H9 (cell line): ENCODE measurements at regions not wholly inside any gene's neighbourhood (a gene's known extent, or its start where the extent isn't known, plus 50 kb on each side); places are given as distances from the start of the nearest gene placed in this dataset.

ENCODE experiments used
- DNase-seq: peaks from one replicate; pipeline ENCODE4 v3.0.0-alpha.2; 2017
- H2AFZ ChIP-seq: one replicate; pipeline ENCODE4 v1.6.1; 2013; ENCODE audit warnings: mild to moderate bottlenecking, low read length, control low read depth, moderate library complexity
- H2AK5ac ChIP-seq: 2 replicates; pipeline ENCODE4 v1.6.1; 2013; ENCODE audit warnings: low read length, control low read depth, mixed read lengths; ENCODE audit not compliant: insufficient read length
- H2BK120ac ChIP-seq: one replicate; pipeline ENCODE4 v1.6.1; 2013; ENCODE audit warnings: low read depth, mild to moderate bottlenecking, low read length, control low read depth, inconsistent platforms; ENCODE audit not compliant: poor library complexity, severe bottlenecking
- H2BK12ac ChIP-seq: 2 replicates; pipeline ENCODE4 v1.6.1; 2013; ENCODE audit warnings: low read length, control low read depth, mixed read lengths, low read depth; ENCODE audit not compliant: insufficient read length
- H2BK15ac ChIP-seq: 2 replicates; pipeline ENCODE4 v1.6.1; 2013; ENCODE audit warnings: low read depth, low read length, control low read depth
- H2BK20ac ChIP-seq: one replicate; pipeline ENCODE4 v1.6.1; 2013; ENCODE audit warnings: low read depth, mild to moderate bottlenecking, low read length, control low read depth, inconsistent platforms; ENCODE audit not compliant: poor library complexity, severe bottlenecking
- H2BK5ac ChIP-seq: 2 replicates; pipeline ENCODE4 v1.6.1; 2013; ENCODE audit warnings: low read length, control low read depth, mixed read lengths; ENCODE audit not compliant: insufficient read length
- H3K14ac ChIP-seq: 2 replicates; pipeline ENCODE4 v1.6.1; 2013; ENCODE audit warnings: low read length, control low read depth; ENCODE audit not compliant: insufficient read depth
- H3K18ac ChIP-seq: 2 replicates; pipeline ENCODE4 v1.6.1; 2013; ENCODE audit warnings: low read depth, mild to moderate bottlenecking, mixed read lengths, low read length, control low read depth; ENCODE audit not compliant: insufficient read length
- H3K23ac ChIP-seq: 2 replicates; pipeline ENCODE4 v1.6.1; 2013; ENCODE audit warnings: low read length, control low read depth, mixed read lengths, low read depth; ENCODE audit not compliant: insufficient read length
- H3K23me2 ChIP-seq: 2 replicates; pipeline ENCODE4 v1.6.1; 2013; ENCODE audit warnings: low read depth, mild to moderate bottlenecking, mixed read lengths, low read length, control low read depth; ENCODE audit not compliant: insufficient read length, poor library complexity, severe bottlenecking
- H3K27ac ChIP-seq: 2 replicates; pipeline ENCODE4 v1.5.1; 2013; ENCODE audit warnings: low read length, control low read depth, mixed read lengths, low read depth; ENCODE audit not compliant: insufficient read length
- H3K27me3 ChIP-seq: 2 replicates; pipeline ENCODE4 v1.6.1; 2013; ENCODE audit warnings: low read length, control low read depth, inconsistent platforms; ENCODE audit not compliant: insufficient read depth
- H3K4ac ChIP-seq: 2 replicates; pipeline ENCODE4 v1.6.1; 2013; ENCODE audit warnings: low read depth, mild to moderate bottlenecking, control low read depth, inconsistent platforms, low read length, moderate library complexity
- H3K4me1 ChIP-seq: 2 replicates; pipeline ENCODE4 v1.6.1; 2013; ENCODE audit warnings: low read length, control low read depth, inconsistent platforms; ENCODE audit not compliant: insufficient read depth
- H3K4me2 ChIP-seq: 2 replicates; pipeline ENCODE4 v1.6.1; 2013; ENCODE audit warnings: low read length, control low read depth, mixed read lengths; ENCODE audit not compliant: insufficient read length, insufficient read depth
- H3K56ac ChIP-seq: 2 replicates; pipeline ENCODE4 v1.6.1; 2013; ENCODE audit warnings: low read depth, mild to moderate bottlenecking, mixed read lengths, low read length, control low read depth; ENCODE audit not compliant: insufficient read length
- H3K79me1 ChIP-seq: 2 replicates; pipeline ENCODE4 v1.6.1; 2013; ENCODE audit warnings: low read depth, mild to moderate bottlenecking, moderate library complexity, low read length, control low read depth, inconsistent platforms; ENCODE audit not compliant: insufficient read depth, poor library complexity, severe bottlenecking
- H3K79me2 ChIP-seq: 2 replicates; pipeline ENCODE4 v1.6.1; 2013; ENCODE audit warnings: low read length, control low read depth, inconsistent platforms; ENCODE audit not compliant: insufficient read depth
- H3K9ac ChIP-seq: 2 replicates; pipeline ENCODE4 v1.6.1; 2013; ENCODE audit warnings: low read length, control low read depth, mixed read lengths; ENCODE audit not compliant: insufficient read length; ENCODE audit errors: extremely low read depth
- H3K9me3 ChIP-seq: one replicate; pipeline ENCODE4 v1.6.1; 2013; ENCODE audit warnings: low read depth, low read length, inconsistent platforms; ENCODE audit not compliant: control insufficient read depth
- H3T11ph ChIP-seq: one replicate; pipeline ENCODE4 v1.6.1; 2013; ENCODE audit warnings: mild to moderate bottlenecking, low read length, control low read depth, inconsistent platforms
- H4K20me1 ChIP-seq: one replicate; pipeline ENCODE4 v1.6.1; 2013; ENCODE audit not compliant: control insufficient read depth, insufficient read length, insufficient read depth
- H4K5ac ChIP-seq: 2 replicates; pipeline ENCODE4 v1.6.1; 2013; ENCODE audit warnings: low read depth, mild to moderate bottlenecking, mixed read lengths, low read length, control low read depth; ENCODE audit not compliant: insufficient read length
- H4K8ac ChIP-seq: replicated peaks from 2 replicates; pipeline ENCODE4 v1.6.1; 2013; ENCODE audit warnings: low read length, control low read depth, mixed read lengths, low read depth; ENCODE audit not compliant: insufficient read length
- H4K91ac ChIP-seq: 2 replicates; pipeline ENCODE4 v1.6.1; 2013; ENCODE audit warnings: low read depth, mild to moderate bottlenecking, moderate library complexity, mixed read lengths, low read length, control low read depth; ENCODE audit not compliant: insufficient read length
- H3K27ac Mint-ChIP-seq, 3 experiments: 2 replicates in 2 of 3; 3 replicates in 1 of 3; pipeline ENCODE4 v1.8.0; 2020 to 2021; ENCODE audit warnings: mixed read lengths in 3 of 3, mild to moderate bottlenecking in 1 of 3, moderate library complexity in 1 of 3
- H3K27me3 Mint-ChIP-seq: 2 replicates; pipeline ENCODE4 v1.8.0; 2021; ENCODE audit warnings: low read depth, mild to moderate bottlenecking, moderate library complexity, mixed read lengths
- H3K36me3 Mint-ChIP-seq, 3 experiments: 2 replicates in 2 of 3; 3 replicates in 1 of 3; pipeline ENCODE4 v1.8.0; 2020 to 2021; ENCODE audit warnings: low read depth in 3 of 3, mixed read lengths in 3 of 3; ENCODE audit not compliant: insufficient read depth in 1 of 3
- H3K4me1 Mint-ChIP-seq, 2 experiments: 2 replicates each; pipeline ENCODE4 v1.8.0; 2020; ENCODE audit warnings: mixed read lengths in 2 of 2
- H3K4me3 Mint-ChIP-seq, 2 experiments: 2 replicates in 1 of 2; 3 replicates in 1 of 2; pipeline ENCODE4 v1.8.0; 2020 to 2021; ENCODE audit warnings: mild to moderate bottlenecking in 2 of 2, mixed read lengths in 2 of 2, moderate library complexity in 1 of 2
- H3K9me3 Mint-ChIP-seq, 2 experiments: 2 replicates in 1 of 2; 3 replicates in 1 of 2; pipeline ENCODE4 v1.8.0; 2020; ENCODE audit warnings: mild to moderate bottlenecking in 2 of 2, mixed read lengths in 2 of 2, moderate library complexity in 1 of 2
- CTCF ChIP-seq: fragments of 200-600 bp; sonication (generic); conservative IDR thresholded peaks from 3 replicates; pipeline ENCODE4 v1.8.0; 2021; ENCODE audit warnings: antibody characterized with exemption, mild to moderate bottlenecking
- WGBS: extraction: QIAGEN DNeasy Blood & Tissue Kit; methylation state at CpG from one replicate; pipeline ENCODE4 v1.1.7; 2013; ENCODE audit warnings: missing lambda C conversion rate, low lambda C conversion rate, mixed read lengths; ENCODE audit not compliant: insufficient read length; ENCODE audit errors: extremely low coverage; 5-methylcytosine and 5-hydroxymethylcytosine counted together

DNA sequence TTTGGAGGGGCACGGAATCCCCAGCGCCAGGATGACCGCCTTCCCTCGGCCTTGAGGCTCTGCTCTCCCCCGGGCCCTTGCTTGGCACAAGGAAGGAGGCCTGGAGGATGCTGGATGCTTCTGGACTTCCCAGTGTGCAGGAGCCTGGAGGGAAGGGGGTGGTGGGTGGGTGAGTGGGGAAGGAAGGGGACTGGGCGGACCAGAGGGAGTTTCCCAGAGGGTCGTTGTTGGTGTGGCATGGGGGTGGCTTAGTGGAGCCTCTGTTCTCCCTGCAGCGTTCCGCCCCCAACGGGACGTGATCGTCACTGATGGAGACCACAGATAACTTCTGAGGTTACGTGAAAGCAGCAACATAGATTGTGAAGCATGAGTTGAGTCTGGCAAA lies 140.0 kb downstream of the IRF8 start:
- no peak overlapping the region for H2AFZ ChIP-seq
- no peak overlapping the region for H4K91ac ChIP-seq
- H3K4me2 ChIP-seq = no peak overlapping the region
- H2AK5ac ChIP-seq = no peak overlapping the region
- no peak overlapping the region for H2BK15ac ChIP-seq
- H4K5ac ChIP-seq = no peak overlapping the region
- no peaks in the 10 kb centered on the region for H3K79me1 ChIP-seq
- no peaks in the 10 kb centered on the region for H3K23me2 ChIP-seq
- no peaks in the 10 kb centered on the region for H3K36me3 Mint-ChIP-seq
- H3K79me2 ChIP-seq = no peaks in the 10 kb centered on the region
- H3K27ac Mint-ChIP-seq = no peak overlapping the region
- no peak for TF ChIP-seq CTCF
- no peak overlapping the region for H3K9ac ChIP-seq
- H3K27ac ChIP-seq = no peak overlapping the region
- no peak overlapping the region for H4K8ac ChIP-seq
- H3T11ph ChIP-seq = no peak overlapping the region
- H3K27me3 Mint-ChIP-seq = peaks cover 28% of the 10 kb centered on the region
- DNase-seq = no peak
- no peaks in the 10 kb centered on the region for H3K27me3 ChIP-seq
- no peak overlapping the region for H3K14ac ChIP-seq
- H3K56ac ChIP-seq = no peak overlapping the region
- no peaks in the 10 kb centered on the region for H3K9me3 ChIP-seq
- no peak overlapping the region for H3K18ac ChIP-seq
- peaks cover 6% of the 10 kb centered on the region in 2 experiments for H3K4me1 Mint-ChIP-seq
- no peak overlapping the region for H2BK12ac ChIP-seq
- H3K4me1 ChIP-seq = no peaks in the 10 kb centered on the region; the same call in 1 of the 2 replicates
- H3K4ac ChIP-seq = no peak overlapping the region
- H3K9me3 Mint-ChIP-seq = peaks cover 0 to 5% of the 10 kb centered on the region in 2 experiments; a peak in 3 of 5 replicates
- H4K20me1 ChIP-seq = no peaks in the 10 kb centered on the region
- H2BK120ac ChIP-seq = no peak overlapping the region
- H3K4me3 Mint-ChIP-seq = no peak overlapping the region
- no peak overlapping the region for H3K23ac ChIP-seq
- H2BK5ac ChIP-seq = no peak overlapping the region
- no CpG with 5 or more reads among the region's 13 CpGs for WGBS
- H2BK20ac ChIP-seq = no peak overlapping the region
